ENCODE measurements at regions not wholly inside any gene's neighbourhood (a gene's known extent, or its start where the extent isn't known, plus 50 kb on each side); places are given as distances from the start of the nearest gene placed in this dataset.

GRCh38 chr1:60808676-60809075 lies 273.7 kb upstream of the NFIA start:
- no peak for DNase-seq (ENCODE audit: low spot score)
- no peaks in the 10 kb centered on the region for H3K4me1 ChIP-seq (ENCODE audit: insufficient read depth, low read length, poor library complexity, severe bottlenecking)
- ChIA-PET CTCF (no interaction called here), POLR2A (ENCODE audit: low non-redundant PET) (no interaction called here)
- intact Hi-C loops (cut with micrococcal nuclease; ENCODE audit: unreplicated experiment): no loop called here
- H3K27ac ChIP-seq (ENCODE audit: low read depth, low read length, poor library complexity, severe bottlenecking): no peak overlapping the region
- TF ChIP-seq CTCF (conservative IDR thresholded peaks at IDR 0.05; ENCODE audit: low read depth, low read length) (no peak), EZH2 (IDR thresholded peaks at IDR 0.05; ENCODE audit: borderline replicate concordance, low read depth, low read length, poor library complexity, severe bottlenecking) (no peak)
- H3K36me3 ChIP-seq (ENCODE audit: insufficient read depth, low read length, poor library complexity, severe bottlenecking): no peaks in the 10 kb centered on the region
- no peaks in the 10 kb centered on the region for H3K9me3 ChIP-seq (ENCODE audit: low read depth, low read length, poor library complexity, severe bottlenecking)
- no TSS peak for BruUV-seq (replicated peaks)
- no peak overlapping the region for H3K4me3 ChIP-seq (ENCODE audit: low read depth, low read length, poor library complexity, severe bottlenecking)
- peaks cover 4% of the 10 kb centered on the region for H3K27me3 ChIP-seq (replicated peaks; ENCODE audit: insufficient read depth, low read depth, low read length, poor library complexity)

- no peak for DNase-seq (ENCODE audit: low spot score)
- no peak for TF ChIP-seq EZH2 (IDR thresholded peaks at IDR 0.05; ENCODE audit: borderline replicate concordance, low read depth, low read length, poor library complexity, severe bottlenecking)
- TF ChIP-seq CTCF (conservative IDR thresholded peaks at IDR 0.05; ENCODE audit: low read depth, low read length): no peak
- H3K27ac ChIP-seq (ENCODE audit: low read depth, low read length, poor library complexity, severe bottlenecking): no peak overlapping the region
- peaks cover 24% of the 10 kb centered on the region for H3K27me3 ChIP-seq (replicated peaks; ENCODE audit: insufficient read depth, low read depth, low read length, poor library complexity)
- no peak overlapping the region for H3K4me3 ChIP-seq (ENCODE audit: low read depth, low read length, poor library complexity, severe bottlenecking)
- ChIA-PET POLR2A (ENCODE audit: low non-redundant PET) (no interaction called here), CTCF (no interaction called here)
- intact Hi-C loops (cut with micrococcal nuclease; ENCODE audit: unreplicated experiment): no loop called here
- H3K9me3 ChIP-seq (ENCODE audit: low read depth, low read length, poor library complexity, severe bottlenecking): no peaks in the 10 kb centered on the region
- no TSS peak for BruUV-seq (replicated peaks)
- no peaks in the 10 kb centered on the region for H3K4me1 ChIP-seq (ENCODE audit: insufficient read depth, low read length, poor library complexity, severe bottlenecking)
- H3K36me3 ChIP-seq (ENCODE audit: insufficient read depth, low read length, poor library complexity, severe bottlenecking): no peaks in the 10 kb centered on the region
Observed at GRCh38 chr1:60802884-60803283, 279.5 kb upstream of the NFIA start.

GRCh38 chr1:60797351-60797750 lies 285.0 kb upstream of the NFIA start:
- POLR2A ChIA-PET (ENCODE audit: low non-redundant PET): no interaction called here

More at GRCh38 chr1:60797351-60797750, 285.0 kb upstream of the NFIA start:
- H3K9me3 ChIP-seq (ENCODE audit: low read depth, low read length, poor library complexity, severe bottlenecking): no peaks in the 10 kb centered on the region
- intact Hi-C loops (cut with micrococcal nuclease; ENCODE audit: unreplicated experiment): no loop called here
- no peak overlapping the region for H3K27ac ChIP-seq (ENCODE audit: low read depth, low read length, poor library complexity, severe bottlenecking)
- DNase-seq (ENCODE audit: low spot score): no peak
- CTCF ChIA-PET: no interaction called here
- TF ChIP-seq CTCF (conservative IDR thresholded peaks at IDR 0.05; ENCODE audit: low read depth, low read length): no peak
- no peak for TF ChIP-seq EZH2 (IDR thresholded peaks at IDR 0.05; ENCODE audit: borderline replicate concordance, low read depth, low read length, poor library complexity, severe bottlenecking)
- H3K36me3 ChIP-seq (ENCODE audit: insufficient read depth, low read length, poor library complexity, severe bottlenecking): no peaks in the 10 kb centered on the region
- peaks cover 64% of the 10 kb centered on the region for H3K27me3 ChIP-seq (replicated peaks; ENCODE audit: insufficient read depth, low read depth, low read length, poor library complexity)
- H3K4me1 ChIP-seq (ENCODE audit: insufficient read depth, low read length, poor library complexity, severe bottlenecking): no peaks in the 10 kb centered on the region
- BruUV-seq (replicated peaks): no TSS peak
- H3K4me3 ChIP-seq (ENCODE audit: low read depth, low read length, poor library complexity, severe bottlenecking): no peak overlapping the region

All from A673 (cell line).